HEK293T (cell line): ENCODE measurements at regions not wholly inside any gene's neighbourhood (a gene's known extent, or its start where the extent isn't known, plus 50 kb on each side); places are given as distances from the start of the nearest gene placed in this dataset.

Experiments used
- BHLHE40 ChIP-seq: fragments of 450-650 bp; IDR thresholded peaks from 2 replicates; pipeline ENCODE4 v1.6.1; 2016; ENCODE audit warnings: mild to moderate bottlenecking, moderate library complexity, borderline replicate concordance
- CTBP1 ChIP-seq: fragments of 450-650 bp; IDR thresholded peaks from 2 replicates; pipeline ENCODE4 v1.6.1; 2016; ENCODE audit warnings: borderline replicate concordance
- ELF4 ChIP-seq: fragments of 450-650 bp; IDR thresholded peaks from 2 replicates; pipeline ENCODE4 v1.6.1; 2017; ENCODE audit warnings: antibody characterized with exemption
- FOXA1 ChIP-seq: fragments of 450-650 bp; IDR thresholded peaks from 2 replicates; pipeline ENCODE4 v1.6.1; 2016; ENCODE audit warnings: mild to moderate bottlenecking
- FOXK2 ChIP-seq: fragments of 450-650 bp; IDR thresholded peaks from 2 replicates; pipeline ENCODE4 v1.6.1; 2016; ENCODE audit warnings: mild to moderate bottlenecking
- FOXM1 ChIP-seq: fragments of 450-650 bp; IDR thresholded peaks from 2 replicates; pipeline ENCODE4 v1.6.1; 2017; ENCODE audit warnings: mild to moderate bottlenecking, borderline replicate concordance
- HDGF ChIP-seq: fragments of 450-650 bp; IDR thresholded peaks from 2 replicates; pipeline ENCODE4 v1.6.1; 2017; ENCODE audit warnings: antibody characterized with exemption, borderline replicate concordance
- LEF1 ChIP-seq: fragments of 450-650 bp; IDR thresholded peaks from 2 replicates; pipeline ENCODE4 v1.6.1; 2017; ENCODE audit warnings: mild to moderate bottlenecking, borderline replicate concordance
- NFRKB ChIP-seq: fragments of 450-650 bp; IDR thresholded peaks from 2 replicates; pipeline ENCODE4 v1.6.1; 2016; ENCODE audit warnings: mild to moderate bottlenecking, moderate library complexity
- SP1 ChIP-seq: fragments of 450-650 bp; IDR thresholded peaks from 2 replicates; pipeline ENCODE4 v1.6.1; 2017
- SUZ12 ChIP-seq: fragments of 450-650 bp; IDR thresholded peaks from 2 replicates; pipeline ENCODE4 v1.6.1; 2016; ENCODE audit warnings: mild to moderate bottlenecking
- TARDBP ChIP-seq: fragments of 450-650 bp; IDR thresholded peaks from 2 replicates; pipeline ENCODE4 v1.6.1; 2016
- ZNF384 ChIP-seq: fragments of 450-650 bp; IDR thresholded peaks from 2 replicates; pipeline ENCODE4 v1.6.1; 2016
- TF ChIP-seq, protein P1 (sequence below): fragments of 450-650 bp; IDR thresholded peaks from 2 replicates; pipeline ENCODE4 v1.6.1; 2016

- no peak for TF ChIP-seq HDGF
- TF ChIP-seq FOXM1 = no peak
- no peak for TF ChIP-seq CTBP1
- TF ChIP-seq ELF4 = no peak
- no peak for TF ChIP-seq ZNF384
- no peak for TF ChIP-seq BHLHE40
- TF ChIP-seq, protein P1, sequence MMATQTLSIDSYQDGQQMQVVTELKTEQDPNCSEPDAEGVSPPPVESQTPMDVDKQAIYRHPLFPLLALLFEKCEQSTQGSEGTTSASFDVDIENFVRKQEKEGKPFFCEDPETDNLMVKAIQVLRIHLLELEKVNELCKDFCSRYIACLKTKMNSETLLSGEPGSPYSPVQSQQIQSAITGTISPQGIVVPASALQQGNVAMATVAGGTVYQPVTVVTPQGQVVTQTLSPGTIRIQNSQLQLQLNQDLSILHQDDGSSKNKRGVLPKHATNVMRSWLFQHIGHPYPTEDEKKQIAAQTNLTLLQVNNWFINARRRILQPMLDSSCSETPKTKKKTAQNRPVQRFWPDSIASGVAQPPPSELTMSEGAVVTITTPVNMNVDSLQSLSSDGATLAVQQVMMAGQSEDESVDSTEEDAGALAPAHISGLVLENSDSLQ = no peak
- no peak for TF ChIP-seq TARDBP
- TF ChIP-seq SP1 = no peak
- TF ChIP-seq LEF1 = no peak
- no peak for TF ChIP-seq FOXA1
- no peak for TF ChIP-seq FOXK2
- TF ChIP-seq SUZ12 = no peak
- no peak for TF ChIP-seq NFRKB
These were observed 376.7 kb downstream of the LIG4 start for GRCh38 chr13:107838588-107839161.
